PFSK-1 (cell line): ENCODE measurements at regions not wholly inside any gene's neighbourhood (a gene's known extent, or its start where the extent isn't known, plus 50 kb on each side); places are given as distances from the start of the nearest gene placed in this dataset.

ENCODE experiments used
- FOXP2 ChIP-seq: optimal IDR thresholded peaks from 2 replicates; pipeline ENCODE3; 2011; ENCODE audit warnings: borderline replicate concordance, control low read depth, inconsistent platforms; ENCODE audit not compliant: insufficient read depth; ENCODE audit errors: extremely low read length, extremely low read depth
- POLR2AphosphoS5 ChIP-seq: IDR thresholded peaks from 2 replicates; pipeline ENCODE4 v1.6.1; 2012; ENCODE audit warnings: low read depth, mild to moderate bottlenecking, control low read depth, low read length, moderate library complexity
- REST ChIP-seq, 2 experiments: IDR thresholded peaks; 2 replicates each; pipeline versions ENCODE4 v1.6.1 to v1.8.0; 2011 to 2012; ENCODE audit warnings: low read depth in 2 of 2, low read length in 2 of 2, control low read depth in 1 of 2, inconsistent platforms in 1 of 2, mild to moderate bottlenecking in 1 of 2, moderate library complexity in 1 of 2; ENCODE audit not compliant: insufficient read depth in 1 of 2
- SIN3A ChIP-seq: IDR thresholded peaks from 2 replicates; pipeline ENCODE4 v1.6.1; 2012; ENCODE audit warnings: mild to moderate bottlenecking, low read length, moderate library complexity, borderline replicate concordance; ENCODE audit not compliant: insufficient read depth
- TAF1 ChIP-seq: IDR thresholded peaks from 2 replicates; pipeline ENCODE4 v1.6.1; 2012; ENCODE audit warnings: low read length, control low read depth, borderline replicate concordance; ENCODE audit not compliant: insufficient read depth

- no peak for TF ChIP-seq SIN3A
- no peak for TF ChIP-seq POLR2AphosphoS5
- TF ChIP-seq FOXP2: no peak
- TF ChIP-seq REST (IDR thresholded peaks at IDR 0.05; ENCODE audit: insufficient read depth in 1 of 2, low read depth in 2 of 2, low read length in 2 of 2): no peak
- no peak for TF ChIP-seq TAF1
Observed at GRCh38 chr1:88272216-88272615, 411.9 kb upstream of the PKN2 start.

DNA sequence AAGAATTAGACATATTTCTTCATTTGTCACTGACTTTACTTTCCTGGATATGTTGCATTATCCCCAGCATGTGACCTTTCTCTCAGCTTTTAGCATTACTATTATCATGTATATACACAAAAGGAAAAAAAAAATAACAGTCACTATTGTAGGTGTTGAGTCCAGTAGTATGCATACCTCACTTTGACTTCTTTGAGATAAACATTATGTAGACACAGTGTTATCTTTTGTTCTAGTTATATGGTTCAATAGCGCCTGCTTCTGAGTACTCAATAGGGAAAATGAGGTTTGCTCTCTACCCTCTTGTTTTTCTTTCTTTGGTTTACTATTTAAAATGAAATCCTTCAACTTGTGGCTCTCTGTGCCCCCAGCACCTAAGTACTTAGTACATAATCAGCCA is 409.6 kb upstream of the PKN2 start:
- no peak for TF ChIP-seq FOXP2
- TF ChIP-seq POLR2AphosphoS5: no peak
- TF ChIP-seq REST (IDR thresholded peaks at IDR 0.05; ENCODE audit: insufficient read depth in 1 of 2, low read depth in 2 of 2, low read length in 2 of 2): no peak
- TF ChIP-seq TAF1: no peak
- no peak for TF ChIP-seq SIN3A

DNA sequence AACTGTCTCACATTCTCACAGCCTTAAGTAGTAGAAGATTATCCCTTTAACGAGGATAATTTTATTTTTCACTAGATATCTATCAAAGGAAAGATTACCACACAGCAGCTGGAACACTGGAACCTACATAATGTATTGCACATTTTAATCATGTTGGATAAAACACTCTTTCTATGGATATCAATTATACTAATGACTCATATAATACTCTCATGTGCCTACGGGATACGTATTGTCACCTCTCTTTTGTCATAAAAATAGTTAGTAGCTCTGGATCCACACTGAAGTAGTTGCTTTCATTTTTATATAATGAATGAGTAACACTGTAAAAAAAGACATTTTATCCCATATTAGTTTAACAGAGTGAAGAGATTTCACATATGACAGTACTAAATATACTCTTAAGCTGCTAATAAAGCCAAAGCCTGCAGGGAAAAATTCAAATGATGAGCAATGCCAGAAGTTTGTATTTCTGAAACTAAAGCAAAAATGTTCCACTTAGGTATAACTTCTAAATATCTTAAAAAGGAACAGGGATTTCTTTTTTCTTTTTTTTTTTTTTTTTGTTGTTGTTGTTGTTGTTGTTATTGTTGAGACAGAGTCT is 408.7 kb upstream of the PKN2 start:
- TF ChIP-seq POLR2AphosphoS5 (no peak), SIN3A (no peak), FOXP2 (no peak), REST (IDR thresholded peaks at IDR 0.05; ENCODE audit: insufficient read depth in 1 of 2, low read depth in 2 of 2, low read length in 2 of 2) (no peak), TAF1 (no peak)

- no peak for TF ChIP-seq REST (IDR thresholded peaks at IDR 0.05; ENCODE audit: insufficient read depth in 1 of 2, low read depth in 2 of 2, low read length in 2 of 2)
- TF ChIP-seq POLR2AphosphoS5: no peak
- no peak for TF ChIP-seq FOXP2
- TF ChIP-seq SIN3A: no peak
- TF ChIP-seq TAF1: no peak
Observed at GRCh38 chr1:88276163-88276562, 407.9 kb upstream of the PKN2 start.

- TF ChIP-seq SIN3A (no peak), FOXP2 (no peak), REST (IDR thresholded peaks at IDR 0.05; ENCODE audit: insufficient read depth in 1 of 2, low read depth in 2 of 2, low read length in 2 of 2) (no peak), TAF1 (no peak)
Observed at GRCh38 chr1:88284066-88284465, 400.0 kb upstream of the PKN2 start.
